NCI-H1105 (cell line): ENCODE measurements at regions not wholly inside any gene's neighbourhood (a gene's known extent, or its start where the extent isn't known, plus 50 kb on each side); places are given as distances from the start of the nearest gene placed in this dataset.
"Not testable (repeated sequence)": the region's sequence is repeated elsewhere in the genome, so short reads cannot be mapped to it uniquely, and the experiment has no call there.

Experiments
- DNase-seq: peaks from one replicate; lab custom pipeline; 2025; lab: John Stamatoyannopoulos, UW

- DNase-seq: not testable (repeated sequence)
Measured at GRCh38 chr2:82326180-82326767, 2021.7 kb upstream of the LRRTM1 start.

GRCh38 chr2:82320296-82320695 is 2015.7 kb upstream of the LRRTM1 start:
- no peak for DNase-seq

- no peak for DNase-seq
Measured at GRCh38 chr2:82317012-82317411, 2012.5 kb upstream of the LRRTM1 start.

- no peak for DNase-seq
Measured at GRCh38 chr2:82316586-82316985, 2012.0 kb upstream of the LRRTM1 start.

- DNase-seq: no peak
Measured at GRCh38 chr2:82314836-82315472, 2010.4 kb upstream of the LRRTM1 start.

GRCh38 chr2:82307511-82307910 is 2003.0 kb upstream of the LRRTM1 start:
- no peak for DNase-seq

- no peak for DNase-seq
Measured at GRCh38 chr2:82301506-82301905, 1997.0 kb upstream of the LRRTM1 start.

- no peak for DNase-seq
Measured at GRCh38 chr2:82289446-82289845, 1984.9 kb upstream of the LRRTM1 start.

GRCh38 chr2:82283075-82283474 is 1978.5 kb upstream of the LRRTM1 start:
- no peak for DNase-seq

GRCh38 chr2:82282111-82282882 is 1977.7 kb upstream of the LRRTM1 start:
- no peak for DNase-seq

- DNase-seq: no peak
Measured at GRCh38 chr2:82279367-82279766, 1974.8 kb upstream of the LRRTM1 start.

- no peak for DNase-seq
Measured at GRCh38 chr2:82278416-82278815, 1973.9 kb upstream of the LRRTM1 start.

- DNase-seq: no peak
Measured at GRCh38 chr2:82275599-82275998, 1971.0 kb upstream of the LRRTM1 start.

GRCh38 chr2:82268446-82268845 is 1963.9 kb upstream of the LRRTM1 start:
- no peak for DNase-seq

GRCh38 chr2:82260521-82260920 is 1956.0 kb upstream of the LRRTM1 start:
- DNase-seq: no peak

GRCh38 chr2:82259551-82259950 is 1955.0 kb upstream of the LRRTM1 start:
- DNase-seq: no peak

- DNase-seq: no peak
Measured at GRCh38 chr2:82257796-82258555, 1953.4 kb upstream of the LRRTM1 start.

- DNase-seq: no peak
Measured at GRCh38 chr2:82256983-82257632, 1952.6 kb upstream of the LRRTM1 start.

- DNase-seq: no peak
Measured at GRCh38 chr2:82256288-82256687, 1951.7 kb upstream of the LRRTM1 start.

GRCh38 chr2:82254728-82255127 is 1950.2 kb upstream of the LRRTM1 start:
- DNase-seq: no peak

- no peak for DNase-seq
Measured at GRCh38 chr2:82246220-82246775, 1941.7 kb upstream of the LRRTM1 start.

- DNase-seq: no peak
Measured at GRCh38 chr2:82239176-82239575, 1934.6 kb upstream of the LRRTM1 start.
